ENCODE measurements at regions not wholly inside any gene's neighbourhood (a gene's known extent, or its start where the extent isn't known, plus 50 kb on each side); places are given as distances from the start of the nearest gene placed in this dataset.

DNA sequence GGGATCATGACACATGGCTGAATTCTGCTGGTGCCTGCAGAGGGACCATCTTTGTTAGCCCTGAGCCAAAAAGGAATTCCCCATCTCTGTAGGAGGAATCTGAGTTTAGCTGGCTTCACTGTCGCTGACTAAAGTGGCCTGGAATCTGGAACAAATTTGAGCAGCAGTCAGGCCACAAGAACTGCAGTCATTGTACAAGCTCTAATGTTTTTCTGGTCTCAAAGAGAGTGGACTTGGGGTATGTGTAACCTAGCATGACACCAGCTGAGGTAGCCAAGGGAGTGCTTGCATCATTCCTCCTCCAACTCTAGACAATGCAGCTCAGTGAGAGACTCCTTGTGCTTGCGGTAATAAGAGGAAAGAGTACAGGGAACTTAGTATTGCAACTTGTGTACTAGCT is 539.1 kb upstream of the LRRTM4 start:
- WGBS, result 80% methylated on average over 2 of the region's 2 CpGs
- no peaks in the 10 kb centered on the region for H3K9me3 ChIP-seq (ENCODE audit: control insufficient read depth in 4 of 4, low read length in 3 of 4)
- TF ChIP-seq EGR1 (IDR thresholded peaks at IDR 0.05; ENCODE audit: low read depth in 2 of 2) (no peak), HNF4G (IDR thresholded peaks at IDR 0.05) (no peak), FOXA2 (IDR thresholded peaks at IDR 0.05) (no peak), FOXA1 (IDR thresholded peaks at IDR 0.05) (no peak), YY1 (IDR thresholded peaks at IDR 0.05) (no peak), RXRA (IDR thresholded peaks at IDR 0.05) (no peak), HNF4A (conservative IDR thresholded peaks at IDR 0.05) (no peak), RAD21 (IDR thresholded peaks at IDR 0.05) (no peak), GABPA (IDR thresholded peaks at IDR 0.05 in 1 of 2, conservative IDR thresholded peaks at IDR 0.05 in 1 of 2) (no peak), SP1 (IDR thresholded peaks at IDR 0.05) (no peak)
- TF ChIP-seq, protein P1, sequence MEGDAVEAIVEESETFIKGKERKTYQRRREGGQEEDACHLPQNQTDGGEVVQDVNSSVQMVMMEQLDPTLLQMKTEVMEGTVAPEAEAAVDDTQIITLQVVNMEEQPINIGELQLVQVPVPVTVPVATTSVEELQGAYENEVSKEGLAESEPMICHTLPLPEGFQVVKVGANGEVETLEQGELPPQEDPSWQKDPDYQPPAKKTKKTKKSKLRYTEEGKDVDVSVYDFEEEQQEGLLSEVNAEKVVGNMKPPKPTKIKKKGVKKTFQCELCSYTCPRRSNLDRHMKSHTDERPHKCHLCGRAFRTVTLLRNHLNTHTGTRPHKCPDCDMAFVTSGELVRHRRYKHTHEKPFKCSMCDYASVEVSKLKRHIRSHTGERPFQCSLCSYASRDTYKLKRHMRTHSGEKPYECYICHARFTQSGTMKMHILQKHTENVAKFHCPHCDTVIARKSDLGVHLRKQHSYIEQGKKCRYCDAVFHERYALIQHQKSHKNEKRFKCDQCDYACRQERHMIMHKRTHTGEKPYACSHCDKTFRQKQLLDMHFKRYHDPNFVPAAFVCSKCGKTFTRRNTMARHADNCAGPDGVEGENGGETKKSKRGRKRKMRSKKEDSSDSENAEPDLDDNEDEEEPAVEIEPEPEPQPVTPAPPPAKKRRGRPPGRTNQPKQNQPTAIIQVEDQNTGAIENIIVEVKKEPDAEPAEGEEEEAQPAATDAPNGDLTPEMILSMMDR (IDR thresholded peaks at IDR 0.05; ENCODE audit: low read depth, low read length, missing input control), result no peak
- TF ChIP-seq, protein P2, sequence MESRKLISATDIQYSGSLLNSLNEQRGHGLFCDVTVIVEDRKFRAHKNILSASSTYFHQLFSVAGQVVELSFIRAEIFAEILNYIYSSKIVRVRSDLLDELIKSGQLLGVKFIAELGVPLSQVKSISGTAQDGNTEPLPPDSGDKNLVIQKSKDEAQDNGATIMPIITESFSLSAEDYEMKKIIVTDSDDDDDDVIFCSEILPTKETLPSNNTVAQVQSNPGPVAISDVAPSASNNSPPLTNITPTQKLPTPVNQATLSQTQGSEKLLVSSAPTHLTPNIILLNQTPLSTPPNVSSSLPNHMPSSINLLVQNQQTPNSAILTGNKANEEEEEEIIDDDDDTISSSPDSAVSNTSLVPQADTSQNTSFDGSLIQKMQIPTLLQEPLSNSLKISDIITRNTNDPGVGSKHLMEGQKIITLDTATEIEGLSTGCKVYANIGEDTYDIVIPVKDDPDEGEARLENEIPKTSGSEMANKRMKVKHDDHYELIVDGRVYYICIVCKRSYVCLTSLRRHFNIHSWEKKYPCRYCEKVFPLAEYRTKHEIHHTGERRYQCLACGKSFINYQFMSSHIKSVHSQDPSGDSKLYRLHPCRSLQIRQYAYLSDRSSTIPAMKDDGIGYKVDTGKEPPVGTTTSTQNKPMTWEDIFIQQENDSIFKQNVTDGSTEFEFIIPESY (IDR thresholded peaks at IDR 0.05), result no peak
- TF ChIP-seq, protein P3, sequence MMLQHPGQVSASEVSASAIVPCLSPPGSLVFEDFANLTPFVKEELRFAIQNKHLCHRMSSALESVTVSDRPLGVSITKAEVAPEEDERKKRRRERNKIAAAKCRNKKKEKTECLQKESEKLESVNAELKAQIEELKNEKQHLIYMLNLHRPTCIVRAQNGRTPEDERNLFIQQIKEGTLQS (IDR thresholded peaks at IDR 0.05), result no peak
- TF ChIP-seq, protein P4, sequence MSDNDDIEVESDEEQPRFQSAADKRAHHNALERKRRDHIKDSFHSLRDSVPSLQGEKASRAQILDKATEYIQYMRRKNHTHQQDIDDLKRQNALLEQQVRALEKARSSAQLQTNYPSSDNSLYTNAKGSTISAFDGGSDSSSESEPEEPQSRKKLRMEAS (IDR thresholded peaks at IDR 0.05), result no peak
- TF ChIP-seq, protein P5, sequence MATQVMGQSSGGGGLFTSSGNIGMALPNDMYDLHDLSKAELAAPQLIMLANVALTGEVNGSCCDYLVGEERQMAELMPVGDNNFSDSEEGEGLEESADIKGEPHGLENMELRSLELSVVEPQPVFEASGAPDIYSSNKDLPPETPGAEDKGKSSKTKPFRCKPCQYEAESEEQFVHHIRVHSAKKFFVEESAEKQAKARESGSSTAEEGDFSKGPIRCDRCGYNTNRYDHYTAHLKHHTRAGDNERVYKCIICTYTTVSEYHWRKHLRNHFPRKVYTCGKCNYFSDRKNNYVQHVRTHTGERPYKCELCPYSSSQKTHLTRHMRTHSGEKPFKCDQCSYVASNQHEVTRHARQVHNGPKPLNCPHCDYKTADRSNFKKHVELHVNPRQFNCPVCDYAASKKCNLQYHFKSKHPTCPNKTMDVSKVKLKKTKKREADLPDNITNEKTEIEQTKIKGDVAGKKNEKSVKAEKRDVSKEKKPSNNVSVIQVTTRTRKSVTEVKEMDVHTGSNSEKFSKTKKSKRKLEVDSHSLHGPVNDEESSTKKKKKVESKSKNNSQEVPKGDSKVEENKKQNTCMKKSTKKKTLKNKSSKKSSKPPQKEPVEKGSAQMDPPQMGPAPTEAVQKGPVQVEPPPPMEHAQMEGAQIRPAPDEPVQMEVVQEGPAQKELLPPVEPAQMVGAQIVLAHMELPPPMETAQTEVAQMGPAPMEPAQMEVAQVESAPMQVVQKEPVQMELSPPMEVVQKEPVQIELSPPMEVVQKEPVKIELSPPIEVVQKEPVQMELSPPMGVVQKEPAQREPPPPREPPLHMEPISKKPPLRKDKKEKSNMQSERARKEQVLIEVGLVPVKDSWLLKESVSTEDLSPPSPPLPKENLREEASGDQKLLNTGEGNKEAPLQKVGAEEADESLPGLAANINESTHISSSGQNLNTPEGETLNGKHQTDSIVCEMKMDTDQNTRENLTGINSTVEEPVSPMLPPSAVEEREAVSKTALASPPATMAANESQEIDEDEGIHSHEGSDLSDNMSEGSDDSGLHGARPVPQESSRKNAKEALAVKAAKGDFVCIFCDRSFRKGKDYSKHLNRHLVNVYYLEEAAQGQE (IDR thresholded peaks at IDR 0.05), result no peak
- no peak overlapping the region for H3K27ac ChIP-seq (ENCODE audit: low read depth in 1 of 2, low read length in 2 of 2)
- no peak for DNase-seq (ENCODE audit: low spot score)
- no peaks in the 10 kb centered on the region for H3K36me3 ChIP-seq (ENCODE audit: control insufficient read depth in 4 of 4, insufficient read depth in 3 of 4, low read depth in 1 of 4, low read length in 3 of 4)
- H3K27me3 ChIP-seq (ENCODE audit: control insufficient read depth in 4 of 4, insufficient read depth in 4 of 4, low read length in 3 of 4), result no peaks in the 10 kb centered on the region
- no peak overlapping the region for H3K9ac ChIP-seq (ENCODE audit: low read depth in 1 of 2, low read length in 2 of 2)
- no peak overlapping the region for H3K4me3 ChIP-seq (ENCODE audit: low read depth in 1 of 3, low read length in 3 of 3)
- H3K4me1 ChIP-seq (ENCODE audit: control insufficient read depth in 4 of 4, insufficient read depth in 4 of 4, low read length in 3 of 4), result no peaks in the 10 kb centered on the region

DNA sequence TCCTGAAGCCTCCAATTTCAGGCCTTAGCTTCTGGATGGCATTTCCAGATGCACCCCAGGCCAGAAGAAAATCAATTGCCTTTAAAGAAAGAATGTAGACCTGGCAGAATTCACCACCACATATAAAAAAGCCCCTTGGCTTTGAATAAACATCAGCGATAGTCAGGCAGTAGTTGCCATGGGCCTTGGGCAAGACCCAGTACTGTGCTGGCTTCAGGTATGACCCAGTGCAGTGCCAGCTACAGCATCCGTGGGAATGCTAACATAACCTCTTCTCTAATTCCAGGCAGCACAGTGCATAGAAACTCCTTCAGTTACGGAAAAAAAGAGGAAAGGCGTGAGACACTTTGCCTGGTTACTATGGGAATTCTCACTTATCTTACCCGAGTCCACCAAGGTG is 539.6 kb upstream of the LRRTM4 start:
- 80% methylated on average over 5 of the region's 5 CpGs for WGBS
- Histone ChIP-seq H3K4me1 (ENCODE audit: control insufficient read depth in 4 of 4, insufficient read depth in 4 of 4, low read length in 3 of 4) (no peaks in the 10 kb centered on the region), H3K9ac (ENCODE audit: low read depth in 1 of 2, low read length in 2 of 2) (no peak overlapping the region), H3K9me3 (ENCODE audit: control insufficient read depth in 4 of 4, low read length in 3 of 4) (no peaks in the 10 kb centered on the region), H3K4me3 (ENCODE audit: low read depth in 1 of 3, low read length in 3 of 3) (no peak overlapping the region), H3K27ac (ENCODE audit: low read depth in 1 of 2, low read length in 2 of 2) (no peak overlapping the region), H3K27me3 (ENCODE audit: control insufficient read depth in 4 of 4, insufficient read depth in 4 of 4, low read length in 3 of 4) (no peaks in the 10 kb centered on the region), H3K36me3 (ENCODE audit: control insufficient read depth in 4 of 4, insufficient read depth in 3 of 4, low read depth in 1 of 4, low read length in 3 of 4) (no peaks in the 10 kb centered on the region)
- TF ChIP-seq EGR1 (IDR thresholded peaks at IDR 0.05; ENCODE audit: low read depth in 2 of 2) (no peak), NR2F2 (IDR thresholded peaks at IDR 0.05) (no peak), FOXA2 (IDR thresholded peaks at IDR 0.05) (no peak)
- TF ChIP-seq, protein P1 (IDR thresholded peaks at IDR 0.05; ENCODE audit: low read depth, low read length, missing input control), result no peak
- no peak for DNase-seq (ENCODE audit: low spot score)
